ENCODE measurements at regions not wholly inside any gene's neighbourhood (a gene's known extent, or its start where the extent isn't known, plus 50 kb on each side); places are given as distances from the start of the nearest gene placed in this dataset.

GRCh38 chr9:129441852-129442251 lies 179.0 kb downstream of the C9orf50 start:
- peaks cover 4 to 20% (median 16%) of the 10 kb centered on the region in 4 donors for H3K4me1 ChIP-seq (ENCODE audit: control insufficient read depth in 4 of 4, insufficient read depth in 4 of 4, low read length in 3 of 4)
- no peak overlapping the region for H3K9ac ChIP-seq (ENCODE audit: low read depth in 1 of 2, low read length in 2 of 2)
- no peaks in the 10 kb centered on the region for H3K27me3 ChIP-seq (ENCODE audit: control insufficient read depth in 4 of 4, insufficient read depth in 4 of 4, low read length in 3 of 4)
- WGBS: 68% methylated on average over 7 of the region's 7 CpGs
- no peak for TF ChIP-seq SP1 (IDR thresholded peaks at IDR 0.05)
- TF ChIP-seq HNF4A (conservative IDR thresholded peaks at IDR 0.05): no peak
- H3K4me3 ChIP-seq (ENCODE audit: low read depth in 1 of 3, low read length in 3 of 3): no peak overlapping the region
- no peaks in the 10 kb centered on the region for H3K36me3 ChIP-seq (ENCODE audit: control insufficient read depth in 4 of 4, insufficient read depth in 3 of 4, low read depth in 1 of 4, low read length in 3 of 4)
- DNase-seq (ENCODE audit: low spot score): no peak
- no peaks in the 10 kb centered on the region for H3K9me3 ChIP-seq (ENCODE audit: control insufficient read depth in 4 of 4, low read length in 3 of 4)
- H3K27ac ChIP-seq (ENCODE audit: low read depth in 1 of 2, low read length in 2 of 2): no peak overlapping the region

- Histone ChIP-seq H3K27me3 (ENCODE audit: control insufficient read depth in 4 of 4, insufficient read depth in 4 of 4, low read length in 3 of 4) (no peaks in the 10 kb centered on the region), H3K4me3 (ENCODE audit: low read depth in 1 of 3, low read length in 3 of 3) (no peak overlapping the region), H3K9ac (ENCODE audit: low read depth in 1 of 2, low read length in 2 of 2) (no peak overlapping the region), H3K9me3 (ENCODE audit: control insufficient read depth in 4 of 4, low read length in 3 of 4) (no peaks in the 10 kb centered on the region), H3K36me3 (ENCODE audit: control insufficient read depth in 4 of 4, insufficient read depth in 3 of 4, low read depth in 1 of 4, low read length in 3 of 4) (no peaks in the 10 kb centered on the region), H3K4me1 (ENCODE audit: control insufficient read depth in 4 of 4, insufficient read depth in 4 of 4, low read length in 3 of 4) (peaks cover 7 to 24% (median 19%) of the 10 kb centered on the region in 4 donors), H3K27ac (ENCODE audit: low read depth in 1 of 2, low read length in 2 of 2) (no peak overlapping the region)
- TF ChIP-seq YY1 (IDR thresholded peaks at IDR 0.05) (no peak), REST (IDR thresholded peaks at IDR 0.05) (no peak), SP1 (IDR thresholded peaks at IDR 0.05) (no peak), ATF3 (IDR thresholded peaks at IDR 0.05) (no peak), MAX (IDR thresholded peaks at IDR 0.05) (no peak), TAF1 (conservative IDR thresholded peaks at IDR 0.05) (no peak), EGR1 (IDR thresholded peaks at IDR 0.05; ENCODE audit: low read depth in 2 of 2) (no peak), ZBTB33 (IDR thresholded peaks at IDR 0.05) (no peak), RXRA (IDR thresholded peaks at IDR 0.05) (no peak), FOXA1 (IDR thresholded peaks at IDR 0.05) (no peak)
- 78% methylated on average over 12 of the region's 12 CpGs for WGBS
- no peak for DNase-seq (ENCODE audit: low spot score)
These were observed 180.3 kb downstream of the C9orf50 start for GRCh38 chr9:129440435-129441186.

GRCh38 chr9:129439242-129439641 lies 181.7 kb downstream of the C9orf50 start:
- Histone ChIP-seq H3K4me3 (ENCODE audit: low read depth in 1 of 3, low read length in 3 of 3) (no peak overlapping the region), H3K9ac (ENCODE audit: low read depth in 1 of 2, low read length in 2 of 2) (no peak overlapping the region), H3K9me3 (ENCODE audit: control insufficient read depth in 4 of 4, low read length in 3 of 4) (no peaks in the 10 kb centered on the region), H3K4me1 (ENCODE audit: control insufficient read depth in 4 of 4, insufficient read depth in 4 of 4, low read length in 3 of 4) (peaks cover 7 to 24% (median 19%) of the 10 kb centered on the region in 4 donors), H3K27ac (ENCODE audit: low read depth in 1 of 2, low read length in 2 of 2) (no peak overlapping the region), H3K27me3 (ENCODE audit: control insufficient read depth in 4 of 4, insufficient read depth in 4 of 4, low read length in 3 of 4) (no peaks in the 10 kb centered on the region), H3K36me3 (ENCODE audit: control insufficient read depth in 4 of 4, insufficient read depth in 3 of 4, low read depth in 1 of 4, low read length in 3 of 4) (no peaks in the 10 kb centered on the region)
- DNase-seq (ENCODE audit: low spot score): no peak
- 62% methylated on average over 6 of the region's 6 CpGs for WGBS
- TF ChIP-seq HNF4G (IDR thresholded peaks at IDR 0.05): no peak
- TF ChIP-seq ZBTB33 (IDR thresholded peaks at IDR 0.05): no peak
- no peak for TF ChIP-seq YY1 (IDR thresholded peaks at IDR 0.05)
- no peak for TF ChIP-seq GABPA (IDR thresholded peaks at IDR 0.05 in 1 of 2, conservative IDR thresholded peaks at IDR 0.05 in 1 of 2)
- no peak for TF ChIP-seq JUND (IDR thresholded peaks at IDR 0.05)
- TF ChIP-seq RXRA (IDR thresholded peaks at IDR 0.05): no peak
- TF ChIP-seq REST (IDR thresholded peaks at IDR 0.05): no peak
- no peak for TF ChIP-seq NR2F2 (IDR thresholded peaks at IDR 0.05)
- no peak for TF ChIP-seq FOXA1 (IDR thresholded peaks at IDR 0.05)
- TF ChIP-seq TAF1 (conservative IDR thresholded peaks at IDR 0.05): no peak
- no peak for TF ChIP-seq SP1 (IDR thresholded peaks at IDR 0.05)
